Cardiac fibroblast (primary cell): ENCODE measurements at regions not wholly inside any gene's neighbourhood (a gene's known extent, or its start where the extent isn't known, plus 50 kb on each side); places are given as distances from the start of the nearest gene placed in this dataset.
"Not testable (repeated sequence)": the region's sequence is repeated elsewhere in the genome, so short reads cannot be mapped to it uniquely, and the experiment has no call there.

Experiments
- DNase-seq, 2 donors: peaks; one replicate each; pipeline versions ENCODE4 v3.0.0 to v3.0.0-alpha.2; 2010; ENCODE audit warnings: low read depth in 2 of 2
- H3K4me3 ChIP-seq, 2 donors: replicated peaks in 1 of 2; 1 replicate in 1 of 2; 2 replicates in 1 of 2; pipeline ENCODE4 v1.5.1; 2011; ENCODE audit warnings: low read depth in 2 of 2, low read length in 2 of 2, mild to moderate bottlenecking in 2 of 2, moderate library complexity in 1 of 2
- CTCF ChIP-seq: IDR thresholded peaks from one replicate; pipeline ENCODE4 v1.5.1; 2011; ENCODE audit warnings: low read depth, mild to moderate bottlenecking, low read length, inconsistent platforms

DNA sequence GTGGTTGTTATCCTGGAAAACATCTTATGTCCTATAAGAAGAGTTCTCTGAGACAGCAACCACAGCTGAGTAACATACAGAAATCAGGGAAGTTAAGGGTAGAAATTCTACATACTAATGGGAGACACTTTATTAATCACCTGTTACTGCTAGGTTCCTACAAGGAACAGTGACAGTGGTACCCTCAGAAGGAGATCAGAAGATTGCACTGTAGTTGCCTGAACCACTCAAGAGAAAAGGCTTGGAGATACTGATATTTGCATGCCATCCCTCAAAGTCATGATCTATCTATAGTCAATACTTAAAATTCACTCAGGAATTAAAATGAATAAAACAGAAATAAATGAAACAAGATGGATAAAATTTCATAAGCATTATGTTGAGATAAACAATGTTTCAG, 136.0 kb downstream of the LMLN start:
- TF ChIP-seq CTCF, result no peak
- H3K4me3 ChIP-seq, result no peak overlapping the region
- DNase-seq, result no peak

GRCh38 chr3:198097048-198097447, 137.0 kb downstream of the LMLN start:
- no peak overlapping the region for H3K4me3 ChIP-seq
- no peak for DNase-seq
- TF ChIP-seq CTCF, result no peak

- DNase-seq, H3K4me3 ChIP-seq: not testable (repeated sequence)
Observed at GRCh38 chr3:198098661-198099081, 138.7 kb downstream of the LMLN start.

GRCh38 chr3:198103070-198103469, 143.1 kb downstream of the LMLN start:
- not testable (repeated sequence) for DNase-seq

DNA sequence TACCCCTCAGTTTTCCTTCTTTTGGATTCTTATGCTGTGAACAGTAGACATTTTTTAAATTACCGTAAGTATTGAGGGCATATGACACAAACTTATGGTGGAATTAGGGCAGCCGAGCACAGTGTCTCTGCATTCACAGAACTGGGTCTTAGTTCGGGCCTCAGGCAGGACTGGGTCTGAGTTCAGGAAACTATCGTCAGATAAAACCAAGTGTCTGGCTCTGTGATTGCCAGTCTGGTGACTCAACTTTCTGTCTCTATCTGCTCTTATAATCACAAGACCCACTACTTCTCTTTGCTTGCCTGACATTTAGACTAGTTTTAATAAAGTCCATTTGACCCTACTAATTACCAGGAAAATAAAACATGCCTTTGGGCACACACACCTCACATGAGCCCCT, 146.2 kb downstream of the LMLN start:
- no peak overlapping the region for H3K4me3 ChIP-seq
- DNase-seq, result no peak
- TF ChIP-seq CTCF, result no peak

More at GRCh38 chr3:198103070-198103469, 143.1 kb downstream of the LMLN start:
- not testable (repeated sequence) for H3K4me3 ChIP-seq

- no peak for DNase-seq
- TF ChIP-seq CTCF, result no peak
- H3K4me3 ChIP-seq, result no peak overlapping the region
Observed at GRCh38 chr3:198107840-198108734, 148.1 kb downstream of the LMLN start.

GRCh38 chr3:198109883-198110282, 149.9 kb downstream of the LMLN start:
- H3K4me3 ChIP-seq, result no peak overlapping the region
- TF ChIP-seq CTCF, result no peak
- no peak for DNase-seq

DNA sequence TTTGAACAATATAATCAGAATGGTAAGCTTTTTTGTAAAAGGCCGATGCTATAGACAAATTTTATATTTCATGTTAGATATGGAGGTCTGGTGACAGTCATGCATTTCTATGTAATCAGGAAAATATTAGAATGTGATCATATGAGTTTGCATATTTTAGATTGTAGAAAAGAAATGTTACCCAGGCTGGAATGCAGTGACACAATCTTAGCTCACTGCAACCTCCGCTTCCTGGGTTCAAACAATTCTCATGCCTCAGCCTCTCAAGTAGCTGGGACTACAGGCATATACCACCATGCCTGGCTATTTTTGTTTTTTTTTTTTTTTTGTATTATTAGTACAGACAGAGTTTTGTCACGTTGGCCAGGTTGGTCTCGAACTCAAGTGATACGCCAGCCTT, 152.0 kb downstream of the LMLN start:
- no peak for TF ChIP-seq CTCF
- DNase-seq, result peak in 1 of 2 donors; percentile 5
- no peak overlapping the region for H3K4me3 ChIP-seq
